ENCODE measurements at regions not wholly inside any gene's neighbourhood (a gene's known extent, or its start where the extent isn't known, plus 50 kb on each side); places are given as distances from the start of the nearest gene placed in this dataset.
A peak's percentile ranks its signal among the peaks of the same experiment; 100 is the strongest.

GRCh38 chr5:88658886-88659285 is 224.1 kb downstream of the MEF2C start:
- Histone ChIP-seq H4K20me1 (replicated peaks; ENCODE audit: insufficient read depth) (no peaks in the 10 kb centered on the region), H2AFZ (no peak overlapping the region), H3K4me1 (ENCODE audit: insufficient read depth) (peaks cover 45% of the 10 kb centered on the region), H3K27me3 (ENCODE audit: insufficient read depth) (peaks cover 63% of the 10 kb centered on the region), H3K36me3 (ENCODE audit: insufficient read depth) (no peaks in the 10 kb centered on the region), H3K27ac (ENCODE audit: low read depth) (no peak overlapping the region), H3K79me2 (replicated peaks; ENCODE audit: insufficient read depth) (no peaks in the 10 kb centered on the region), H3K9me2 (ENCODE audit: insufficient read depth) (no peaks in the 10 kb centered on the region), H3K4me2 (peak overlapping the region; percentile 72), H3F3A (replicated peaks; ENCODE audit: low read depth) (peaks cover 7% of the 10 kb centered on the region; the same call in 1 of the 2 replicates), H3K4me3 (peak overlapping the region; percentile 50)
- DNase-seq (ENCODE audit: low spot score), result no peak
- ATAC-seq, result no peak
- no peaks in the 10 kb centered on the region for H3K9me3 Mint-ChIP-seq
- H3K36me3 Mint-ChIP-seq (ENCODE audit: low read depth), result no peaks in the 10 kb centered on the region; the same call in 2 of the 3 replicates
- TF ChIP-seq CREB1 (CRISPR knock-in tag; IDR thresholded peaks at IDR 0.05; ENCODE audit: low read depth) (no peak), REST (IDR thresholded peaks at IDR 0.05; ENCODE audit: unreplicated experiment) (no peak), POLR2AphosphoS5 (IDR thresholded peaks at IDR 0.05; ENCODE audit: low read depth) (no peak), EZH2phosphoT487 (IDR thresholded peaks at IDR 0.05; ENCODE audit: unreplicated experiment) (no peak), STAT1 (IDR thresholded peaks at IDR 0.05; ENCODE audit: unreplicated experiment) (no peak), EZH2 (IDR thresholded peaks at IDR 0.05; ENCODE audit: low read depth, unreplicated experiment) (no peak), ETS1 (IDR thresholded peaks at IDR 0.05) (no peak), NANOG (IDR thresholded peaks at IDR 0.05; ENCODE audit: borderline replicate concordance) (no peak), JUNB (IDR thresholded peaks at IDR 0.05; ENCODE audit: unreplicated experiment) (no peak), CTCF (conservative IDR thresholded peaks at IDR 0.05; ENCODE audit: low read depth in 2 of 2) (no peak), ZNF462 (CRISPR knock-in tag; IDR thresholded peaks at IDR 0.05) (no peak), ZNF331 (CRISPR knock-in tag; IDR thresholded peaks at IDR 0.05; ENCODE audit: low read depth) (no peak)
- H3K27ac Mint-ChIP-seq, result no peak overlapping the region
- peak overlapping the region; percentile 65 for H3K4me3 Mint-ChIP-seq
- peaks cover 39% of the 10 kb centered on the region for H3K4me1 Mint-ChIP-seq
- peaks cover 57% of the 10 kb centered on the region for H3K27me3 Mint-ChIP-seq (ENCODE audit: insufficient read depth, low read depth, poor library complexity)

Measured in GM23338 (cell line).